ENCODE measurements at regions not wholly inside any gene's neighbourhood (a gene's known extent, or its start where the extent isn't known, plus 50 kb on each side); places are given as distances from the start of the nearest gene placed in this dataset.

DNA sequence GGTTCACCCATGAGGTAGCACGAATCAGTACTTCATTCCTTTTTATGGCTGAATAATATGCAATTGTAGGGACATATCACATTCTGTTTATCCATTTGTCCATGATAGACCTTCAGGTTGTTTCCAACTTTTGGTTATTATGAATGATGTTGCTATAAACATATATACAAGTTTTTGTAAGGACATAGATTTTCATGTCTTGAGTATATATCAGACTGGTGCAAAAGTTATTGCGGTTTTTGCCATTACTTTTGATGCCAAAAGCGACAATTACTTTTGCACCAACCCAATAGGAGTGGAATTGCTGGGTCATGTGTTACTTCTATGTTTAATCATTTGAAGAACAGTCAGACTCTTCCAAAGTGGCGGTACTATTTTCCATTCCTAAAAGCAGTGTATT, 361.5 kb downstream of the RPS24 start:
- no peak for ATAC-seq
- H3K36me3 Mint-ChIP-seq (ENCODE audit: low read depth): no peaks in the 10 kb centered on the region
- H3K27ac Mint-ChIP-seq: no peak overlapping the region
- no peaks in the 10 kb centered on the region for H3K4me1 Mint-ChIP-seq
- peaks cover 4% of the 10 kb centered on the region for H3K27me3 Mint-ChIP-seq
- no peaks in the 10 kb centered on the region for H3K9me3 Mint-ChIP-seq
- DNase-seq: no peak
- H3K4me3 Mint-ChIP-seq: no peak overlapping the region

DNA sequence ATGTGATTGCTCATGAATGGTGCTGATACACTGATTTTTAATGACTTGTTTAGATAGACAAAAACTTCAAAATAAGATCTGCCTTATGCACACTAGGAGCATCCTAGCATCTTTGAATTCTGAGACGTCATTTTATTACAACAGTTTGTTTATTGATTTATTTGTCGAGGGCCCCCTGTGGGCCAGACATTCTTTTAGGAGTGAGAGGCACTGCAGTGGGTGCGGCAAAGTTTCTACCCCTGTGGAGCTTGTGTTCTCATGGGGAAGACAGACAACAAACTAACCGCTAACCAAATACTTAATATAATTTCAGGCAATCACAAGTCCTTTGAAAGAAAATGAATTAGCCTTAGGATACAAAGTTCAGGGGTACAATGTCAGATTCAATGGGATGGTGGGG, 363.1 kb downstream of the RPS24 start:
- Mint-ChIP-seq H3K36me3 (ENCODE audit: low read depth) (no peaks in the 10 kb centered on the region), H3K27ac (no peak overlapping the region), H3K4me1 (no peaks in the 10 kb centered on the region)

DNA sequence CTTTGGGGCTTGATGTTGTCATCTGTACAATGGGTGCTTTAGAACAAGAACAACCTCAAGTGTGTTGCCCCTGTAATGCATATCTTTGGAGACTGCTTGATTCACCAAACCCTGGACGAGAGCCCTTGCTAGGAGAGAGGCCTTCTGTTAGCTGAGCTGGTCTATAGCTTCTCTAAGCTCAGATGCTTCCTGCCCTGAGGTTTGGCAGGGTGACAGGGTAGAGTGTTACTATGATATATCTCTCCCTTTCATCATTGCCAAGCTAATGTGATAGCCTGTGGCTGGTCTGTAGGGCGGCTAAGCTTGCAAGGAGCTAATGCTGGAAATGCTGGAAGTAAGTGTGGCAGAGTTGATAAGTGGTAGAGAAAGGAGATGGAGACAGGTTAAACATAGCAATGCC, 364.1 kb downstream of the RPS24 start:
- no peak overlapping the region for H3K27ac Mint-ChIP-seq

More for the DNA sequence above, 363.1 kb downstream of the RPS24 start:
- Mint-ChIP-seq H3K27me3 (no peaks in the 10 kb centered on the region), H3K4me3 (no peak overlapping the region), H3K9me3 (no peaks in the 10 kb centered on the region)
- ATAC-seq (no peak), DNase-seq (no peak)

DNA sequence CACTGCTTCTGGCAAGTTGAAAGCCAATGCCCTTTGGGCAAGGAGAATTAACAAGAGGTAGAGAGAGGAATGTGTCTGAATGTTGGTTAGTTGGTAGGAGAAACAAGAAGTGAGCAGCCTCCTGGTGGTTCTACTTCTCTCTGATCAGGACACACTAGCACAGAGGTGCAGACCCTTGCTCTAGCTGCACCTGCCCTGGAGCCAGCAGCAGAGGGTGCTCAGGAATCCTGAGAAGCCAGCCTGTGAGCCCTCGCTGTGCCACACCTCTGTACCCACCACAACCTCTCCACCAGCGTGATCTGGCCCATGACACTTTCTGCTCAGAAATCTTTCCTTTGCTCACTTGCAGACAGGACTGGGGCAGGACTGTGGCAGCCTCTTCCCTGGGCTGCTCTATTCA, 364.7 kb downstream of the RPS24 start:
- H3K4me1 Mint-ChIP-seq: no peaks in the 10 kb centered on the region
- H3K27ac Mint-ChIP-seq: no peak overlapping the region
- ATAC-seq: no peak
- H3K9me3 Mint-ChIP-seq: no peaks in the 10 kb centered on the region
- H3K36me3 Mint-ChIP-seq (ENCODE audit: low read depth): no peaks in the 10 kb centered on the region
- no peak for DNase-seq
- H3K4me3 Mint-ChIP-seq: no peak overlapping the region
- no peaks in the 10 kb centered on the region for H3K27me3 Mint-ChIP-seq

More for the DNA sequence above, 364.1 kb downstream of the RPS24 start:
- Mint-ChIP-seq H3K4me1 (no peaks in the 10 kb centered on the region), H3K36me3 (ENCODE audit: low read depth) (no peaks in the 10 kb centered on the region), H3K9me3 (no peaks in the 10 kb centered on the region), H3K4me3 (no peak overlapping the region), H3K27me3 (no peaks in the 10 kb centered on the region)
- no peak for DNase-seq
- ATAC-seq: peak; percentile 31

DNA sequence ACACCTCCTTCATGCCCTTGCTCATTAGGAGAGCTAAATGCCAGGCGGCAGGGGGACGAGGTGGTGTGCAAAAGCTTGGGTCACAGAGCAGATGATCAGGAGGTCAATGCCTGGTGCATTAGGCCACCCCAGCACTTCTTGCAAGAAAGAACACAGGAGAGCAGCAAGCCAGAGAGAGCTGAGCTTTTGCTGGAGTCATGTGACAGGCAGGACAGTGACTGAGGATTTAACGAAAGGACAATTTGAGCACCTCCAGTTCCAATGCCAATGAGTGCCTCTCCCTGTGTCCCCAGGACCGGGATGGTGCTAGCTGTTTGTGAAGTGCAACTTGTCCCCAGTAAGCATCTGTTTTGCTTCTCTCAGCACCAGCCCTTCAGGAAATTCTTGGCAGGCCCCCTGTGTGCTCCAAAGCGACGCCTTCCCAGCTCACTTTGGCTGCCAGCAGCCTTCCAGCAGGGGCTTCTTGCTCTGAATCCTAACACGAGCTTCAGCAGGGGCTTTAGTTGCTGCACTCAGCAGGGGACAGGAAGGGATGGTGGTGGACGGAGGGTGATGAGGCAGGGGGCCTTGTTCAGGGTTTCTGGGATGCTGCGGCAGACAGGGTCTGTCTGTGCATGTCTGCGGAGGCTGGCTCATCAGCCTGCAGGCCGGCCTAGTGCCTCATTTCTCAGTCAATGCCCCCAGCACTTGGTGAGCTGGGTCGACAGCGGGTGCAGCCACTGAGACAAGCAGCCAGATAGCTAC, 368.1 kb downstream of the RPS24 start:
- ATAC-seq (no peak), DNase-seq (no peak)
- Mint-ChIP-seq H3K9me3 (no peaks in the 10 kb centered on the region), H3K27ac (no peak overlapping the region), H3K27me3 (peaks cover 14% of the 10 kb centered on the region), H3K36me3 (ENCODE audit: low read depth) (no peaks in the 10 kb centered on the region), H3K4me1 (peaks cover under 1% of the 10 kb centered on the region), H3K4me3 (no peak overlapping the region)

DNA sequence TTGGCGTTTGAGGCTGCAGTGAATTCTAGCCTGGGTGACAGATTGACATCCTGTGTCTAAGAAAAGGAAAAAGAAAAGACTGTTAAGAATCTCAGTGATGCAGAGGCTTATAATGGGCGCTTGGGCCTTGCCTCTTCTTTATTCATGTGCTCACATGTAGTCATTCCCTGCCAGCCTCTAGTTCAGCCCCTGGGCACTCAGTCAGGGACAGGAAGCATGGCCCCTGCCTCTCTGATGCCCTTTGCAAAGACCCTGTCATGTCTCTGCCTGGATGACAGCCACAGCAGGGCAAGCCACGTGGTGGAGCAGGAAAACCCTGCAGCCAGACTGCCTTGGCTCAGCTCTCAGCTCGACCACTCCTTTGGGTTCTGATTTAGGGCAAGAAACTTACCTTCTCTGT, 368.9 kb downstream of the RPS24 start:
- Mint-ChIP-seq H3K27ac (no peak overlapping the region), H3K27me3 (peaks cover 17% of the 10 kb centered on the region), H3K36me3 (ENCODE audit: low read depth) (no peaks in the 10 kb centered on the region), H3K9me3 (no peaks in the 10 kb centered on the region), H3K4me1 (peaks cover 3% of the 10 kb centered on the region), H3K4me3 (no peak overlapping the region)
- ATAC-seq (no peak), DNase-seq (no peak)

GRCh38 chr10:78403781-78404180, 370.1 kb downstream of the RPS24 start:
- Mint-ChIP-seq H3K9me3 (no peaks in the 10 kb centered on the region), H3K4me3 (no peak overlapping the region), H3K27ac (no peak overlapping the region), H3K36me3 (ENCODE audit: low read depth) (no peaks in the 10 kb centered on the region), H3K4me1 (peaks cover 3% of the 10 kb centered on the region), H3K27me3 (peaks cover 17% of the 10 kb centered on the region)
- no peak for DNase-seq
- no peak for ATAC-seq

DNA sequence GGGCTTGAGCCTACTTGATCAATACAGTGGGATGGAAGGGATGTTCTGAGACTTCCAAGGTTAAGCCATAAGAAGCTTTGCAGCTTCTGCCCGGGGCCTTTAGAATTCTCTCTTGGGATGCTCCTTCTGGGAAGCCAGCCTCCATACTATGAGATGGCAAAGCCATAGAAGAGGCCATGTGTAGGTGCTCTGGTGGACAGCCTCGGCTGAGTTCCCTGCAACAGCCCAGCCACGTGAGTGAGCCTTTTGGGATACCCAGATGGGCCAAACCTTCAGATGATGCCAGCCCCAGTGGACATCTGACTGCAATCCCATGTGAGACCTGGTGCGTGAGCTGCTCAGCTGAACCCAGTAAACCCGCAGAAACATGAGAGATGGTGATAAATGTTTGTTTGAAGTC, 370.6 kb downstream of the RPS24 start:
- Mint-ChIP-seq H3K9me3 (no peaks in the 10 kb centered on the region), H3K4me1 (peaks cover 3% of the 10 kb centered on the region), H3K27me3 (peaks cover 17% of the 10 kb centered on the region), H3K27ac (no peak overlapping the region), H3K36me3 (ENCODE audit: low read depth) (no peaks in the 10 kb centered on the region), H3K4me3 (no peak overlapping the region)
- no peak for ATAC-seq
- no peak for DNase-seq

GRCh38 chr10:78405231-78405630, 371.6 kb downstream of the RPS24 start:
- peaks cover 20% of the 10 kb centered on the region for H3K27me3 Mint-ChIP-seq
- no peak for ATAC-seq
- no peak overlapping the region for H3K27ac Mint-ChIP-seq
- no peak for DNase-seq
- H3K4me1 Mint-ChIP-seq: peaks cover 3% of the 10 kb centered on the region
- H3K9me3 Mint-ChIP-seq: no peaks in the 10 kb centered on the region
- H3K4me3 Mint-ChIP-seq: no peak overlapping the region
- no peaks in the 10 kb centered on the region for H3K36me3 Mint-ChIP-seq (ENCODE audit: low read depth)

GRCh38 chr10:78405736-78406135, 372.1 kb downstream of the RPS24 start:
- Mint-ChIP-seq H3K36me3 (ENCODE audit: low read depth) (no peaks in the 10 kb centered on the region), H3K4me1 (peaks cover 3% of the 10 kb centered on the region), H3K4me3 (no peak overlapping the region), H3K27me3 (peaks cover 20% of the 10 kb centered on the region), H3K27ac (no peak overlapping the region), H3K9me3 (no peaks in the 10 kb centered on the region)
- DNase-seq (no peak), ATAC-seq (no peak)

DNA sequence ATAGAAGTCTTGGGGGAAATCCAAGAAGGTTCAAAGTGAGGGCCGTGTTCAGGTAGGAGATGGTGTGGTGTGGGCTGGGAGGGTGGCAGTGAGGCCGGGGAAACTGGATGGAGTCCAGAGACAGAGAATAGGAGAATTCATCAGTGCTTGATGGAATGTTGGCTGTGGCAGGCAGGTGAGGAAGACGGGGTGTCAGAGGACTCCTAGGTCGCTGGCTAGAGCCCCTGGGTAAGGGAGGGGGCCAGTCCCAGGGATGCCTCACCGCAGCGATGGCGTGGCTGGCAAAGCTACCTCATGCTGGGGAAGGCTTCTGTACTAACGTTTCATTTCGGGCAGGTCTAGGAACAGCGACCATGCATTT, 373.0 kb downstream of the RPS24 start:
- H3K9me3 Mint-ChIP-seq: no peaks in the 10 kb centered on the region
- peak overlapping the region; percentile 63 for H3K4me3 Mint-ChIP-seq
- no peak overlapping the region for H3K27ac Mint-ChIP-seq
- ATAC-seq (no peak), DNase-seq (no peak)
- H3K36me3 Mint-ChIP-seq (ENCODE audit: low read depth): no peaks in the 10 kb centered on the region
- H3K4me1 Mint-ChIP-seq: peaks cover 3% of the 10 kb centered on the region
- H3K27me3 Mint-ChIP-seq: peaks cover 20% of the 10 kb centered on the region

DNA sequence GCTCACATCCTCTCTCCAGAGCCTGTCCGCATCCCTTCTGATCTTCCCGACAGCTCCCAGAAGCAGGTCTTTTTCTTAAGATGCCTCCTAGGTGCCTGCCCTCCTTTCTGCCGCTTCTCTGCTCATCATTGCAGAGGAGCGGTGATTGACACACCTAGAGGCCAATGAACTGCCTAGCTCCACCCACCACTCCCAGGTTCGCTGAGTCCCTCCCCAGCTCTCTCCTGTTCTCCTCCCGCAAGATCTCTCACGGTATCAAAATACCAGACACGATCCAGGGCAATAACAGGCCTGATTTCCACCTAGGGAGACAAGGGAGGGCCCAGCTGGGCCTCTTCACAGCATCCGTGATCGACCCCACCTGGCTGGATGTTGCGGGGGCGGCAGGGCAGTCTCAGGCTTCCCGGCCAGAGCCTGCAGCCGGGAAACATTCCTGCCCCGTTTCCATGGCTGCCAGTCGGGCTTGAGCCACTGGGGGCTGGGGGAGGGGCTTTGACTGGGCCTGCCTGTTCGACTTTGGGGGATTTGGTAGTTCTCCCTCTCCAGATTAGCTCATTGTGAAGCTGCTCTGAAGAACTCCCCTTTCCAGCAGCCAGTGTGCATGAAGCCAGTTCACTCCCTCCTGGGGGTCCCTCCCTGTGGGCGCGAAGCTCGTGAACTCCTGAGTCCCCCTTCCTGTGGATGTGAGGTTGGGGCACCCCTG, 373.5 kb downstream of the RPS24 start:
- Mint-ChIP-seq H3K4me1 (peaks cover 3% of the 10 kb centered on the region), H3K27ac (no peak overlapping the region), H3K27me3 (peaks cover 20% of the 10 kb centered on the region), H3K9me3 (no peaks in the 10 kb centered on the region), H3K4me3 (peak overlapping the region; percentile 63), H3K36me3 (ENCODE audit: low read depth) (no peaks in the 10 kb centered on the region)
- DNase-seq (peak; percentile 64), ATAC-seq (peak; percentile 84)

DNA sequence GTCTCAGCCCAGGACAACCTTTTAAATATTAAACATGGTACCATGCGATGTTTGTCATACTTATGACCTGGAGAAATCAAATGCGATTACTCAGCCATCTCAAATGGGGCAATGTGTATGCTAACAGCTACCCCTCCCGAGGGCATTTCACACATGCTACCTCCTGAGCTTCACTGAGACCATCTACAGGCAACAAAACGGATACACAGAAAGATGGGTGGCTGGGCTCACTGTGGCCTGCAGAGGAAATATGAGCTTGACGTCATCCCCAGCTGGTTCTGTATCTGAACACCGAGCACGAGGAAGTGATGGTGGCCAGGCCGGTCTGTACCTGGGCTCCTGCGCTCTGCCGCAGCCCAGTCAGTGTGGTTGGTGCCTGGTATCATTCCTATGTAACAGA, 374.3 kb downstream of the RPS24 start:
- DNase-seq (no peak), ATAC-seq (no peak)
- H3K4me3 Mint-ChIP-seq: no peak overlapping the region
- H3K36me3 Mint-ChIP-seq (ENCODE audit: low read depth): no peaks in the 10 kb centered on the region
- H3K4me1 Mint-ChIP-seq: peaks cover 3% of the 10 kb centered on the region
- no peak overlapping the region for H3K27ac Mint-ChIP-seq
- no peaks in the 10 kb centered on the region for H3K9me3 Mint-ChIP-seq
- peaks cover 20% of the 10 kb centered on the region for H3K27me3 Mint-ChIP-seq

DNA sequence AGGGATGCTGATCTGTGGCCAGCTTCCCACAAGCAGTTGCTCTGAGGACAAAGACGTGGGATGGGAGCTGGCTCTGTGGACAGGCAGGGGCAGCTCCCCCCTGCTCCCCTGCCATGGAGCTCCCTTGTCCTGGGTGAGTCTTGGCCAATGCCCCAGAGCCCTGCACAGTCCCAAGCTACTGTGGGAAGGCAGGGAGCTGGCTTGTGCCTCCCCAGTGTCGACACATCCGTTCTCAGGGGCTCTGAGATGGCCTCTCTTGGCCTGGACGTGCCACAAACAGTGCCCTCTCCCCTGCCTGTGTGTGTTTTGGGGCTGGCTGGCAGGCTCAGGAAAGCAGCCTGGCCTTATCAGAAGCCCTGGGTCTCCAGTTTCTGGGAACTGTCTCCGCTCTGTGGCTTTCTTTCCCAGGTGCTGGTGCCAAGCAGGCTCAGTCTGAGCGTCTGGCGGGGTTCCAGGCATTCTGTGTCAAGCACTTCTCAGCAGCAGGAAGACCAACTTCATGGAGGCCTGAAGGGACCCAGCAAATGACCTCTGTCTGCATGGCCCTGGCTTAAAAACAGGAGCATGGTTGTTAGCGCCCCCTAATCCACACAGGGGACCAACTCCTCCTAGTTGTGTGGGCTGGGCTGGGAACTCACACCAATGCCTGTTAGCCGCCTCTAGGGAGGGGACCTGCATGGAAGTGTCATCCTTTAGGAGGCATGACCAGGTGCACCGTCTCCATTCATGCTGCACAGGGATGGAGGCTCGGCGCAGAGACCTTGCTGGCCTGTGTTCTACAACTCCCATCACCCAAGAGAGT, 375.2 kb downstream of the RPS24 start:
- H3K27ac Mint-ChIP-seq: no peak overlapping the region
- peaks cover 3% of the 10 kb centered on the region for H3K4me1 Mint-ChIP-seq
- H3K9me3 Mint-ChIP-seq: no peaks in the 10 kb centered on the region
- H3K27me3 Mint-ChIP-seq: peaks cover 20% of the 10 kb centered on the region
- DNase-seq (no peak), ATAC-seq (no peak)
- H3K36me3 Mint-ChIP-seq (ENCODE audit: low read depth): no peaks in the 10 kb centered on the region
- no peak overlapping the region for H3K4me3 Mint-ChIP-seq

Data from activated naive CD8-positive, alpha-beta T cell treated with anti-CD3 and anti-CD28 coated beads, Interleukin-2, amount 50 U/mL, for 24 hours (primary cell).